ENCODE measurements at regions not wholly inside any gene's neighbourhood (a gene's known extent, or its start where the extent isn't known, plus 50 kb on each side); places are given as distances from the start of the nearest gene placed in this dataset.

GRCh38 chrX:11889791-11890190 is 131.8 kb downstream of the MSL3 start:
- TF ChIP-seq CTCF (conservative IDR thresholded peaks at IDR 0.05; ENCODE audit: low read depth, low read length) (no peak), EZH2 (IDR thresholded peaks at IDR 0.05; ENCODE audit: borderline replicate concordance, low read depth, low read length, poor library complexity, severe bottlenecking) (no peak)
- BruUV-seq (replicated peaks): no TSS peak
- H3K27me3 ChIP-seq (replicated peaks; ENCODE audit: insufficient read depth, low read depth, low read length, poor library complexity): no peaks in the 10 kb centered on the region
- no peaks in the 10 kb centered on the region for H3K36me3 ChIP-seq (ENCODE audit: insufficient read depth, low read length, poor library complexity, severe bottlenecking)
- ChIA-PET POLR2A (ENCODE audit: low non-redundant PET) (no interaction called here), CTCF (no interaction called here)
- H3K4me3 ChIP-seq (ENCODE audit: low read depth, low read length, poor library complexity, severe bottlenecking): no peak overlapping the region
- DNase-seq (ENCODE audit: low spot score): no peak
- H3K9me3 ChIP-seq (ENCODE audit: low read depth, low read length, poor library complexity, severe bottlenecking): no peaks in the 10 kb centered on the region
- no peak overlapping the region for H3K27ac ChIP-seq (ENCODE audit: low read depth, low read length, poor library complexity, severe bottlenecking)
- intact Hi-C loops (cut with micrococcal nuclease; ENCODE audit: unreplicated experiment): no loop called here
- H3K4me1 ChIP-seq (ENCODE audit: insufficient read depth, low read length, poor library complexity, severe bottlenecking): no peaks in the 10 kb centered on the region

GRCh38 chrX:11890836-11891514 is 132.9 kb downstream of the MSL3 start:
- ChIA-PET CTCF (no interaction called here), POLR2A (ENCODE audit: low non-redundant PET) (no interaction called here)
- no peaks in the 10 kb centered on the region for H3K4me1 ChIP-seq (ENCODE audit: insufficient read depth, low read length, poor library complexity, severe bottlenecking)
- DNase-seq (ENCODE audit: low spot score): no peak
- no TSS peak for BruUV-seq (replicated peaks)
- H3K9me3 ChIP-seq (ENCODE audit: low read depth, low read length, poor library complexity, severe bottlenecking): no peaks in the 10 kb centered on the region
- no peaks in the 10 kb centered on the region for H3K36me3 ChIP-seq (ENCODE audit: insufficient read depth, low read length, poor library complexity, severe bottlenecking)
- H3K4me3 ChIP-seq (ENCODE audit: low read depth, low read length, poor library complexity, severe bottlenecking): no peak overlapping the region
- no peaks in the 10 kb centered on the region for H3K27me3 ChIP-seq (replicated peaks; ENCODE audit: insufficient read depth, low read depth, low read length, poor library complexity)
- TF ChIP-seq CTCF (conservative IDR thresholded peaks at IDR 0.05; ENCODE audit: low read depth, low read length) (no peak), EZH2 (IDR thresholded peaks at IDR 0.05; ENCODE audit: borderline replicate concordance, low read depth, low read length, poor library complexity, severe bottlenecking) (no peak)
- intact Hi-C loops (cut with micrococcal nuclease; ENCODE audit: unreplicated experiment): no loop called here
- no peak overlapping the region for H3K27ac ChIP-seq (ENCODE audit: low read depth, low read length, poor library complexity, severe bottlenecking)

GRCh38 chrX:11893933-11894710 is 136.1 kb downstream of the MSL3 start:
- H3K4me1 ChIP-seq (ENCODE audit: insufficient read depth, low read length, poor library complexity, severe bottlenecking): no peaks in the 10 kb centered on the region
- intact Hi-C loops (cut with micrococcal nuclease; ENCODE audit: unreplicated experiment): no loop called here
- no peaks in the 10 kb centered on the region for H3K36me3 ChIP-seq (ENCODE audit: insufficient read depth, low read length, poor library complexity, severe bottlenecking)
- no TSS peak for BruUV-seq (replicated peaks)
- H3K27ac ChIP-seq (ENCODE audit: low read depth, low read length, poor library complexity, severe bottlenecking): no peak overlapping the region
- ChIA-PET CTCF (no interaction called here), POLR2A (ENCODE audit: low non-redundant PET) (no interaction called here)
- TF ChIP-seq CTCF (conservative IDR thresholded peaks at IDR 0.05; ENCODE audit: low read depth, low read length): no peak
- no peak for TF ChIP-seq EZH2 (IDR thresholded peaks at IDR 0.05; ENCODE audit: borderline replicate concordance, low read depth, low read length, poor library complexity, severe bottlenecking)
- no peak for DNase-seq (ENCODE audit: low spot score)
- no peaks in the 10 kb centered on the region for H3K9me3 ChIP-seq (ENCODE audit: low read depth, low read length, poor library complexity, severe bottlenecking)
- no peak overlapping the region for H3K4me3 ChIP-seq (ENCODE audit: low read depth, low read length, poor library complexity, severe bottlenecking)
- no peaks in the 10 kb centered on the region for H3K27me3 ChIP-seq (replicated peaks; ENCODE audit: insufficient read depth, low read depth, low read length, poor library complexity)
